ENCODE measurements at regions not wholly inside any gene's neighbourhood (a gene's known extent, or its start where the extent isn't known, plus 50 kb on each side); places are given as distances from the start of the nearest gene placed in this dataset.

GRCh38 chr11:127066401-127067090 is 66.0 kb upstream of the KIRREL3 start:
- TF ChIP-seq FOS (IDR thresholded peaks at IDR 0.05; ENCODE audit: borderline replicate concordance, insufficient read depth, low read length) = no peak
- TF ChIP-seq CTCF (IDR thresholded peaks at IDR 0.05; ENCODE audit: extremely low read depth in 1 of 2, insufficient read depth in 1 of 2, low read depth in 1 of 2, low read length in 2 of 2) = no peak
- no peak for TF ChIP-seq POLR2A (IDR thresholded peaks at IDR 0.05; ENCODE audit: low read depth, low read length)
- TF ChIP-seq POLR2AphosphoS5 (IDR thresholded peaks at IDR 0.05; ENCODE audit: insufficient read depth, low read depth, low read length) = no peak
- TF ChIP-seq EZH2 (IDR thresholded peaks at IDR 0.05; ENCODE audit: borderline replicate concordance, low read depth, low read length, severe bottlenecking) = no peak
- TF ChIP-seq, protein P1, sequence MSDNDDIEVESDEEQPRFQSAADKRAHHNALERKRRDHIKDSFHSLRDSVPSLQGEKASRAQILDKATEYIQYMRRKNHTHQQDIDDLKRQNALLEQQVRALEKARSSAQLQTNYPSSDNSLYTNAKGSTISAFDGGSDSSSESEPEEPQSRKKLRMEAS (IDR thresholded peaks at IDR 0.05; ENCODE audit: insufficient read depth, insufficient read length) = no peak
- no peak for TF ChIP-seq JUN (IDR thresholded peaks at IDR 0.05; ENCODE audit: borderline replicate concordance, insufficient read depth, insufficient read length, low read depth)
- TF ChIP-seq MYC (IDR thresholded peaks at IDR 0.05; ENCODE audit: low read depth, low read length) = no peak
- TF ChIP-seq GATA2 (IDR thresholded peaks at IDR 0.05; ENCODE audit: insufficient read depth, insufficient read length, low read depth, low read length) = no peak

Measured in endothelial cell of umbilical vein (primary cell).